IPS DF 4.7 (cell line): ENCODE measurements at regions not wholly inside any gene's neighbourhood (a gene's known extent, or its start where the extent isn't known, plus 50 kb on each side); places are given as distances from the start of the nearest gene placed in this dataset.
A peak's percentile ranks its signal among the peaks of the same experiment; 100 is the strongest.

Source experiments
- DNase-seq: peaks from one replicate; pipeline ENCODE4 v3.0.0-alpha.2; 2013; ENCODE audit warnings: low spot score; ENCODE audit errors: extremely low read depth

- no peak for DNase-seq
Observed at GRCh38 chr3:153313302-153313965, 151.4 kb downstream of the RAP2B start.

GRCh38 chr3:153314038-153314437, 152.0 kb downstream of the RAP2B start:
- DNase-seq: no peak

GRCh38 chr3:153315781-153316180, 153.8 kb downstream of the RAP2B start:
- no peak for DNase-seq

- no peak for DNase-seq
Observed at GRCh38 chr3:153319705-153320554, 157.9 kb downstream of the RAP2B start.

- DNase-seq: no peak
Observed at GRCh38 chr3:153320585-153321128, 158.6 kb downstream of the RAP2B start.

GRCh38 chr3:153328690-153329089, 166.7 kb downstream of the RAP2B start:
- DNase-seq: no peak

GRCh38 chr3:153330901-153331300, 168.9 kb downstream of the RAP2B start:
- no peak for DNase-seq

- DNase-seq: no peak
Observed at GRCh38 chr3:153331676-153332075, 169.7 kb downstream of the RAP2B start.

- DNase-seq: no peak
Observed at GRCh38 chr3:153334558-153334957, 172.5 kb downstream of the RAP2B start.

GRCh38 chr3:153337369-153337768, 175.3 kb downstream of the RAP2B start:
- no peak for DNase-seq

GRCh38 chr3:153338487-153338886, 176.5 kb downstream of the RAP2B start:
- no peak for DNase-seq

GRCh38 chr3:153339065-153339464, 177.0 kb downstream of the RAP2B start:
- DNase-seq: no peak

- DNase-seq: no peak
Observed at GRCh38 chr3:153343988-153344782, 182.2 kb downstream of the RAP2B start.

- DNase-seq: peak; percentile 49
Observed at GRCh38 chr3:153348457-153349107, 186.6 kb downstream of the RAP2B start.

- no peak for DNase-seq
Observed at GRCh38 chr3:153349108-153349499, 187.1 kb downstream of the RAP2B start.

- DNase-seq: no peak
Observed at GRCh38 chr3:153350420-153350819, 188.4 kb downstream of the RAP2B start.

GRCh38 chr3:153354641-153355040, 192.6 kb downstream of the RAP2B start:
- DNase-seq: no peak

GRCh38 chr3:153355559-153355958, 193.5 kb downstream of the RAP2B start:
- DNase-seq: no peak

- DNase-seq: no peak
Observed at GRCh38 chr3:153356908-153357307, 194.9 kb downstream of the RAP2B start.

- no peak for DNase-seq
Observed at GRCh38 chr3:153357436-153357835, 195.4 kb downstream of the RAP2B start.
